ENCODE measurements at regions not wholly inside any gene's neighbourhood (a gene's known extent, or its start where the extent isn't known, plus 50 kb on each side); places are given as distances from the start of the nearest gene placed in this dataset.
"Not testable (repeated sequence)": the region's sequence is repeated elsewhere in the genome, so short reads cannot be mapped to it uniquely, and the experiment has no call there.

- TF ChIP-seq, protein P1, sequence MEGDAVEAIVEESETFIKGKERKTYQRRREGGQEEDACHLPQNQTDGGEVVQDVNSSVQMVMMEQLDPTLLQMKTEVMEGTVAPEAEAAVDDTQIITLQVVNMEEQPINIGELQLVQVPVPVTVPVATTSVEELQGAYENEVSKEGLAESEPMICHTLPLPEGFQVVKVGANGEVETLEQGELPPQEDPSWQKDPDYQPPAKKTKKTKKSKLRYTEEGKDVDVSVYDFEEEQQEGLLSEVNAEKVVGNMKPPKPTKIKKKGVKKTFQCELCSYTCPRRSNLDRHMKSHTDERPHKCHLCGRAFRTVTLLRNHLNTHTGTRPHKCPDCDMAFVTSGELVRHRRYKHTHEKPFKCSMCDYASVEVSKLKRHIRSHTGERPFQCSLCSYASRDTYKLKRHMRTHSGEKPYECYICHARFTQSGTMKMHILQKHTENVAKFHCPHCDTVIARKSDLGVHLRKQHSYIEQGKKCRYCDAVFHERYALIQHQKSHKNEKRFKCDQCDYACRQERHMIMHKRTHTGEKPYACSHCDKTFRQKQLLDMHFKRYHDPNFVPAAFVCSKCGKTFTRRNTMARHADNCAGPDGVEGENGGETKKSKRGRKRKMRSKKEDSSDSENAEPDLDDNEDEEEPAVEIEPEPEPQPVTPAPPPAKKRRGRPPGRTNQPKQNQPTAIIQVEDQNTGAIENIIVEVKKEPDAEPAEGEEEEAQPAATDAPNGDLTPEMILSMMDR (IDR thresholded peaks at IDR 0.05; ENCODE audit: low read depth, low read length, missing control alignments): no peak
- no peak for DNase-seq (ENCODE audit: low read depth)
- no peak overlapping the region for H3K4me3 ChIP-seq (ENCODE audit: low read depth, low read length)
- in situ Hi-C loops (cut with HindIII; ENCODE audit: low sequenced_read_pairs): no loop called here
Observed at GRCh38 chr3:167030082-167030725, 349.9 kb downstream of the ZBBX start.

- in situ Hi-C loops (cut with HindIII; ENCODE audit: low sequenced_read_pairs); DNase-seq (ENCODE audit: low read depth); H3K4me3 ChIP-seq (ENCODE audit: low read depth, low read length): not testable (repeated sequence)
Observed at GRCh38 chr3:167019503-167019902, 360.6 kb downstream of the ZBBX start.

- in situ Hi-C loops (cut with HindIII; ENCODE audit: low sequenced_read_pairs); DNase-seq (ENCODE audit: low read depth); H3K4me3 ChIP-seq (ENCODE audit: low read depth, low read length): not testable (repeated sequence)
Observed at GRCh38 chr3:167018591-167019111, 361.4 kb downstream of the ZBBX start.

- no peak for DNase-seq (ENCODE audit: low read depth)
- no peak overlapping the region for H3K4me3 ChIP-seq (ENCODE audit: low read depth, low read length)
- TF ChIP-seq, protein P1 (IDR thresholded peaks at IDR 0.05; ENCODE audit: low read depth, low read length, missing control alignments): no peak
- in situ Hi-C loops (cut with HindIII; ENCODE audit: low sequenced_read_pairs): no loop called here
Observed at GRCh38 chr3:167012691-167013090, 367.4 kb downstream of the ZBBX start.

GRCh38 chr3:167008791-167009190, 371.3 kb downstream of the ZBBX start:
- no peak for DNase-seq (ENCODE audit: low read depth)
- no peak overlapping the region for H3K4me3 ChIP-seq (ENCODE audit: low read depth, low read length)
- TF ChIP-seq, protein P1 (IDR thresholded peaks at IDR 0.05; ENCODE audit: low read depth, low read length, missing control alignments): no peak
- in situ Hi-C loops (cut with HindIII; ENCODE audit: low sequenced_read_pairs): no loop called here

GRCh38 chr3:167001374-167001773, 378.7 kb downstream of the ZBBX start:
- no peak for DNase-seq (ENCODE audit: low read depth)
- no peak overlapping the region for H3K4me3 ChIP-seq (ENCODE audit: low read depth, low read length)
- in situ Hi-C loops (cut with HindIII; ENCODE audit: low sequenced_read_pairs): no loop called here
- TF ChIP-seq, protein P1 (IDR thresholded peaks at IDR 0.05; ENCODE audit: low read depth, low read length, missing control alignments): no peak

DNA sequence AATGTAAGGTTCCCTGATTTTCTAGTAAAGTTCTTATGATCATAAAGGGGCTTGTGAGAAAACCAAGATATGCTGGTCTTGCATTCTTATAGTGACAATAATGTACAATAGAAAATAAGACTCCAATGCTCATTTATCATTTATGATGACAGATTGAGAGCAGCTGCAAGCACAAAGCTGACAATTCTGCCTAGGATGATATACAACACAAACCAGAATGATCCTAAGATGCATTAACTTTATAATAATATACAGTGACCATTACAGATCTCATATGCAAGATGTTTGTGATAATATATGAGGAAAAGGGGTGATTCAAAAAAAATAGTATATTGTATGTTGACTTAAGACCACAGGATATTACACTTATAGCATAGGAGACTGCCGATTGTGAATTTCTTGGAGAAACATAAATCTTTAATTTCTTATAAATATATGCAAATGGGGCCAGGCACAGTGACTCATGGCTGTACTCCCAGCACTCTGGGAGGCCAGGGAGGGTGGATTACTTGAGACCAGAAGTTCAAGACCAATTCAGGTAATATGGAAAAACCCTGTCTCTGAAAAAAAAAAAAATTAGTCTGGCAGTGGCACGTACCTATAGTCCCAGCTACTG, 387.0 kb downstream of the ZBBX start:
- in situ Hi-C loops (cut with HindIII; ENCODE audit: low sequenced_read_pairs): no loop called here
- TF ChIP-seq, protein P1 (IDR thresholded peaks at IDR 0.05; ENCODE audit: low read depth, low read length, missing control alignments): no peak
- H3K4me3 ChIP-seq (ENCODE audit: low read depth, low read length): no peak overlapping the region
- DNase-seq (ENCODE audit: low read depth): no peak
